HG03558 (cell line): ENCODE measurements at regions not wholly inside any gene's neighbourhood (a gene's known extent, or its start where the extent isn't known, plus 50 kb on each side); places are given as distances from the start of the nearest gene placed in this dataset.
"Not testable (repeated sequence)": the region's sequence is repeated elsewhere in the genome, so short reads cannot be mapped to it uniquely, and the experiment has no call there.

Experiments
- ATAC-seq: cut with Tn5 transposase; IDR thresholded peaks from one replicate; pipeline ENCODE4 v1.9.1; 2021; ENCODE audit warnings: moderate number of reproducible peaks; ENCODE audit not compliant: unreplicated experiment; ENCODE audit errors: extremely low read depth

DNA sequence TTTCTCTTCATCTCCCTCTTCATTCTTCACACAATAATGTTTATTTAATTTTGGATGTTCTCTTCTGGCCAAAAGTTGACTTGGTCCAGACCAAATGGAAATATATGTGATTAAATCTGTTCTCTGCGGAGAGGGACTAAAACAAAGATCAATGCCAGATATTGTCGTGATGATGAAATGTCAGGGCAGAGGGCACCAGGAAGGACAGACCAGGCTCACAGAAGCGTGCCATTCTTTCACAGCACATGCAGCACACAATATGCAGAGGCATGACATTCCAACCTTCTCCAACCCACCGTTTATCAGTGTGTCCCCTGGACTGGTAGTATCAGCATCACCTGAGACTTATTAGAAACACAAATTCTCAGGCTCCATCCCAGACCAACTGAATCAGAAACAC lies 125.2 kb upstream of the PLGLB2 start:
- ATAC-seq = not testable (repeated sequence)

DNA sequence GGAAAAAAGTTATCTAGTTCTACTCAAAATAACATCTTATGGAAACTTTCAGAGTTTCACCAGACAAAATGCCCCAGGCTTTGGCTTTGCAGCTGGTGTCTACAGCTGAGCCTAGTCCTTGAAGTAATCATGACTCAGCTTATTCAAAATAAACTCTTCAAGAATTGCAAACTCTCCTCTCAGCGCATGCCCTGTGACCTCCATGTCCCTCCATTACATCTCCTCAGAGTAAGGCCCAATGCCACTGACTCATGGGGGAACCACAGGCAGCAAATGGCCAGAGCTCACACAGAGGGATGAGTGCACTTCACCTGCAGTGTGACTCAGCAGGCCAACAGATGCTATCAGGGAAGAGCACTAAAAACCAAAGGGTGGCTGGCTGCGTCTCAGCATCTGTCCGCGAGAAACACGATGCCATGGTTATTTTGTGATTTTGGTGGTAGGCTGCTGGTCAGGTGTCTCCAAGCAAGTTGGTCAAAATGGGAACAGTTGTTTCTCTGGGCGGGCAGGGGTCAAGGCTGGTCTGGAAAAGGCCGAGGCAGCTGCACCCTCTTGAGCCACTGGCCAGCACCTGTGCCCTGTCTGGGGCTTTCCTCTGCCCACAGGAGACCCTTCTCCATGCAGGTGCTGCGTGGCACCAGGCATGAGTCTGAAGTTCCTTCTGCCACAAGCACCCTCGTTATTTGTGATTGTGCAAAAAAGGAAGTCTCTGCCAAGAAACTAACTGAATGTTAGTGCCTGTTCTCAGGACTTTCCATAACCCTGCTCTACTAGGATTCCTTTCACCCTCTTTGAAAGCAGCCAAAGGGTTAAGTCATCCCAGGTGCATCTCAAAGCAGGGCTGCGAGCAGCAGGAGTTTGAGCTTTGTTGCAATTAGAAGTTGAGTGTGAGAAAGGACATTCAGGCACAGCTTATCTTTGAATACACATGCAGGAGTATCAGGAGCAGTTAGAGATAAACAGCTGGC lies 118.1 kb upstream of the PLGLB2 start:
- not testable (repeated sequence) for ATAC-seq

DNA sequence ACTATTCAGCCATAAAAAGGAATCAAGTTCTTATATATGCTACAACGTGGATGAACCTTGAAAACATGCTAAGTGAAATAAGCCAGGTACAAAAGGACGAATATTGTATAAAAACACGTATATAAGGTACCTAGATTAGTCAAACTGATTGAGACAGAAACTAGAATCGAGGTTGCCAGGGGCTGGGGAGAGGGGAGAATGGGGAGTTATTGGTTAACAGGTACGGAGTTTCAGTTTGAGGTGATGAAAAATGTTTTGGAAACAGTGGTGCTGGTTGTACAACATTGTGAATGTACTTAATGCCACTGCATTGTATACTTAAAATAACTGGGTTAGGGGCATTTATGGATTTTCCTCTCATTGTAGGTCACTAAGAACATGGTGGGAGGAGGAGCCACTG lies 117.0 kb upstream of the PLGLB2 start:
- not testable (repeated sequence) for ATAC-seq

DNA sequence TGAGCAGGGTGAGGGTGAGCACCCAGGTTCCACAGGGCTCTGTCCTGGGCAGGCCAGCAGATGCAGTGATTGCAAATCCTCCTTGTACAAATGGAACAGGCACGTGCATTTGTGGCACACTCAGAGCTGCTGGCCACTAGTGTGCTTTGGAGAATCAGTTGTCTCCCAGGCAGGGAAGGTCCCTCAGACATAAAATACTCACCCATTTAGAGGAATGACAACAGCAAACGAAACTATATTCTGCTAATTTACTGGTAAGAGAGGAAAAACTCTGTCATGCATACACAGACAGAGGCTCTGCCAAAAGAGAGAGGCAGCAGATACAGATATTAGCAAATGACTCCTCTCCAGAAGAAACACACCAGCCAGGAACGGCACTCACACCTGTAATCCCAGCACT lies 116.5 kb upstream of the PLGLB2 start:
- ATAC-seq = not testable (repeated sequence)

DNA sequence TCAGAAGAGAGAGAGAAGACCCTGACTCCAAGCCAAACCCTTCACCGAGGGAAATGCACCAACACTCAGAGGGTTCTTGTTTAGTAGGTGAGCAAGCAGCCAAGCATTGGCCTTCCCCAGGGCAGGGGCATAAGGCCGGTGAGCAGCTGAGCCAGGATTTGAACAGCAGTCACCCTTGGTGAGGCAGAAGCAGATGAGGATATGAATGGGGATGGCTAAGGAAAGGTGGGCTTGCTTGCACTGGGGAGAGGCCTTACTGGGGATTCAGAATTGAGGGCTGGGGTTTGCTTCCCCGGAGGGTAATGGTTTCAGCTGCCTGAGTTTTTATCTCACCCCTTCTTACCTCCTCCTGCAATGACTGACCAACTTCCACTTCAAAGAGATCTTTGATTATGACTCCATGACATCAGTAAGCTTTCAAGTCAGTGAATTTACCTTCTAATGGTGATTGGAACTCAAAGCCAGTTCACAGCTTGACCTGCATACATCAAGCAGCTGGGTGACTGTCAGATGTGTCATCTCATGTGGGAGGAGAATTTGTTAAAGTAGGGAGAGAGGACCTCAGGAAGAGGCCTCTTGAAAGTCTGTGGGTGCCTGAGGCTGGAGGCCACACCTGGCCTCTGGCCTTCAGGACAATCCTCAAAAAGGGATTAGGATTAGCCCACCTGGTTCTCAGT lies 114.5 kb upstream of the PLGLB2 start:
- ATAC-seq = not testable (repeated sequence)

DNA sequence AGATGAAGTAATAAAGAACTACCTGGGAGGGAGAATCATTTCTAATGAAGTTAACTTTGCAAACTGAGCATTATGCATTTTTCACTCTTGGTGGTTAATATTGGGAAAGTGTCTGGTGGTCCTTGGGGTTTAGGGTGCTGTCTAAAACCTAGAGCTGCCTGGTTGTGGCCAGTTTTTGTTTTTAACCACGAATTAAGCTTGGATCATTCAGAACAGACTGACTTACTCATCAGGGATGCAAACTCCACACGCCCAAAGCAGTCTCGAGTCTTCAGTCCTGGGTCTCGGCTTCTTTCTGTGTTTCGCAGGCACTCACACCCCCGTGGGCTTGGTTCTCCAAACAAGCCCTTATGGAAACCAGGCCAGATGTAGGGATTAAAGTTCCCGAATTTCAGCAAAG lies 113.8 kb upstream of the PLGLB2 start:
- not testable (repeated sequence) for ATAC-seq

DNA sequence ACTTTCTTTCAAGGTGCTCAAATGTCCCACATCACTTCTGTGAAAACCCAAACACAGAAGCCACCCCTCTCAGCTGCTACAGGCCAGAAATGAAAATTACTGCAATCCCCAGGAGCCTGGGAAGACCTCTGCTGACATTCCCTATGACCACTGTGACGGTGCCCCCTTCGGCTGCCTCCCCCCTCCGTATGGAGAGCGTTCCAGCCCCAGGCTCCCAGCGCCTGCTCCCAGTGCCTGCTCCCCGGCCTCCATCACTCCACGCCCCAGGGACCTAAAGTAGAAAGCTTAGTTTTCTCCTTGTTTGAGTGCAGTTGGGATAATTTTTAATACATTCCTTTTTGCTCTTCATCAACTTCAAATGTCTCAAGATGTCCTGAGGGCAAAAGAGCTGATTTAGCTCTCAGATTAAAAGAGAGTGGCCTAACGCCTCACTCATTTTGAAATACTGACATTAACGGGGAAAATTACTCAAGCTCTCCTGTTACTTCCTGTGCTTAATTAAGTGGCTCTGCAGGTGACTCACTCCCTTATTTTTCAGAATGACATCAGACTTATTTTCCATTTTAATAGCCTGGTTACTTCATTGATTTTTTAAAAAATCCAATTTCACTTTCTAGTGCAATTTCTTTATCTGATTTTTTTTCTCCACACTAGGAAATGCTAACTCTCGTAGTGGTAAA lies 112.8 kb upstream of the PLGLB2 start:
- not testable (repeated sequence) for ATAC-seq

DNA sequence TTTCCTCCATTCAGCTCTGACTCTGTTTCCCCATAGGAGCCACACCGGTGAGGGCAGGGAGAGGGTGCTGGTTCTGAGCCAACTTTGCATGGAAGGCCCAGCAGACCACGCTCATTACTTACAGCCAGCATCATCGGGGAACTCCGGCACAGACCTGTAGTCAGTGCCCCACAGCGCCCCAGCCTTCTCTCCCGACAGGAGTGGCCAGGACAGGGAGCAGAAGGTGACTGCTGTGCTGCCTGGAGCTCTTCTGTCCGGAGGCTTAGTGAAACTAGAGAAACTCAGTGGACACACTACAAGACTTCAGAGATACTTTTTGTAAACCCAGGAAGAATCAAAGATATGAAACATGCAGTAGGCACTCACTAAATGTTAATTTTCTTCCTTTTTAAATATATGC lies 111.6 kb upstream of the PLGLB2 start:
- not testable (repeated sequence) for ATAC-seq

DNA sequence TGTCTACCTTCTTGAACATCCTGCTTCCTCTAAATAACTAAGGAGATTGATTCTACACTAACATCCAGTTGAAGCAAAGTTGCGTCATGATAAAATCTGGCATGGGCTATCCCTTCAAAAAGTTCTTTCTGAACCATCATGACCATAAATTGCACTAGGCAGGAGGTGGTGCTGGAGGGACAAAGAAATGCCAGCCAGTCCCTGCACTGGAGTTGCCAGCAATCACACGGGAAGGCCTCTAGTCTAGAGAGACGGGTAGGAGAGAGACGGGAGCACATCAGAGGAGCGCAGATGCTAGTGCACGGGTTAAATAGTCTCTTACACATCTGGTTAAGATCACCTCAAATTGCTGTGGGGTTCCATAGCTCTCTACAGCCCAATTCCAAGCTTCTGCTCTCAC lies 111.2 kb upstream of the PLGLB2 start:
- ATAC-seq = not testable (repeated sequence)

DNA sequence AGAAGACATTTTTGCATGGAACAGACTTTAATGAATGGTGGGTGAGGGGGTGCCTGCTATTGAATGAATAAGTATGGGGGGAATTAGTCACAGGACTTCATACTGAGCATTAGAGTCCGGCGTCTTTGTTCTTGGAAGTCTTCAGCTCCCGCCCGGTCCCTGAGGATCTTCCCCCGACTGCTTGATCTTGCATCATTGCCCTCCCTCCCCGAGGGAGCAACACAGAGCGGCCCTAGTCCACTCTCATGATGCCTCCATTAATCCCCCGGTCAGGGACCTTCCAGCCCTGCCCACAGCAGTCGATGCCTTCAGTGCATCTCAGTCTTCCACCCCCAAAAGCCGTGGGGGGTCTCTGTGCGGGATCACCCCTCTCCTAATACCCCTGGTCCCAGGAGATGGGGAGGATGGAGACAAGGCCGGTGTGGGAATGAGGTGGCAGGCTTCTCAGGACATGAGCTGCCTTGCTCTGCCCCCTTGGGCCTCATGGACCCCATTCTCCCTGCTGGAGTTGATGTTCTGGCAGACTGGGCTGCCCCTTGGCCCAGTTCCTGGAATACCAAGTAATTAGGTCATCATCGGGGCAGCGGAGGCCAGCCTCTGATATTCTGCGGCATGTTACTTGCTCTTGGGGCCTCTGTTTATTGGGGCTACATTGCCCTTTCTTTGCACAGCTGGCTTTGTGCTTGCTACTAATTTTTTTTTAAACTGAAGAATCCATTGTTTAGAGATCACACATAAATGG lies 110.5 kb upstream of the PLGLB2 start:
- ATAC-seq = not testable (repeated sequence)

DNA sequence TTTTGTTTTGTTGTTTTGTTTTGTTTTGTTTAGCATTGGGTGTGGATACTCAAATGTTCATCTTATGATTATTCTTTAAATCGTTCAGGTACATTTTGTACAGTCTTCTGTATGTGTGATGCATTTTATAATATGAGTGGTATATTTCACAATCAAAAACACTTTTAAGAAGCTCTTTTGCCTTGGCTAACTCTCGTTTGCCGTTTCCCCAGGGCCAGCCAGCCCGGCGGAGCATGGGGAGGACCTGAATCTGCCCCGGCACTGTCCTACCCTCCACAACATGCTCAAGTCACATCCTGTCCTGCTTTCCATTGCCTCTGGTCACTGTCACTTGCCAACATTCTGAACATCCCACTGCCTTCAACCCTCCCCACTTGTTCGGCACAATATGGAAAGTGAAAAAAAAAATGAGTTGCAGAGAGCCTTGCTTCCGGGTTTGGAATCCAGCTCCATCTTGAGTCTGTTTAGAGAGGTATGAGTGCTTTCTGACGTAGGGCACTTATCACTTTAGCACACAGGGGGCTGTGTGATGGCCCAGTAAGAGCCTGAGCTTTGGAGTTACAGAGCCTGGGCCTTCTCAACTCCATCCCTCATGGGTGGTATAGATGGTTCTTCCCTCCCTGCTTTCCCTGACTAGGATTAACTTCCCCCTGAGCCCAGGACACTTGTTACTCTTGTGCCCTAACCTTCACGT lies 109.6 kb upstream of the PLGLB2 start:
- not testable (repeated sequence) for ATAC-seq

DNA sequence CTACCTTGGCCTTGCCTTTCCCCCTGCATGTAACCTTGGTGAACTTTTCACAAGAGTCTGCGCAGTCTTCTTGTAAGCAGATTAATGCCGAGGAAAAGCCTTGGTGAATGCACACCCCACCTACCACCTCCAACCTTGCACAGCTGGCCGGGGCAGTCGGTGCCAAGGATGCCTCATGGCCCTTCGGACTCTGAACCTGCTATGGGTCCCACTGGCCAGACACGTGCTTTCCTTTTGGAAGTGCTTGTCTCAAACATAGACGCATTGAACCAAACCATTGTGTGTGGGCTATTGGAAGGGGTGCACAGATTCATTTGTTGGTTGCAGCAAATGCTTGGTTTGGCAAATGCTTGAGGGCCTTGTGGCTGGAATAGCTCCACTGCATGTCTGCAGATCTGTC lies 109.0 kb upstream of the PLGLB2 start:
- ATAC-seq = not testable (repeated sequence)

DNA sequence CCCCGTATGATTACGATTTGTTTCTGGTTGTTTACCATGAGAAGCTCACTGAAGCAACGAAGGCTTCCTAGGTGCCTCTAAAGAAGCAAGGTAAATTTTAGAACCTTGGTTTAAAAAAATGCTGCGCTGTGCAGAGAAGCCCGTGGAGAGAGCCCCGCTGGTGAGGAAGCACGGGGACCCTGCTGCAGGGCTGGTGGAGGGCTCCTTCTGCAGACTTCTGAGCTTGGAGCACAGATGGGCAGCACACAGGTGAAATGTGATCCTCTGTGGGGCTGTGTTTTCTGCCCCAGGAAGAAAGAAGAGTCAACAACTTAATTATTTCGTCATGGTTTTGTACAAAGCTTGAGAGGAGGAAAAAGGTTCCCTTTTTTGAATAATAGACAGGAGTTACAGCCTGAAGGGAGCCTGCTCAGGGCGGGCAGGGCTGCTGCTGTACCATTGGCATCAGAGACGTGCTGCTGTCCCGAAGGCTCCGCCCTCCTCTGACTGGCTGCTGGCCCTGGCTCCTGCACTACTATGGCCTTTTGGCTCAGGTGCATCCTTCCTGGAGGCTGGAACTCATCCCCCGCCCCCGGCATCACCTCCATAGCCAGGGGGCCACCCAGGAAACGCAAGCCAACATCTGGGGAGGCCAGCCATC lies 108.0 kb upstream of the PLGLB2 start:
- ATAC-seq = not testable (repeated sequence)

DNA sequence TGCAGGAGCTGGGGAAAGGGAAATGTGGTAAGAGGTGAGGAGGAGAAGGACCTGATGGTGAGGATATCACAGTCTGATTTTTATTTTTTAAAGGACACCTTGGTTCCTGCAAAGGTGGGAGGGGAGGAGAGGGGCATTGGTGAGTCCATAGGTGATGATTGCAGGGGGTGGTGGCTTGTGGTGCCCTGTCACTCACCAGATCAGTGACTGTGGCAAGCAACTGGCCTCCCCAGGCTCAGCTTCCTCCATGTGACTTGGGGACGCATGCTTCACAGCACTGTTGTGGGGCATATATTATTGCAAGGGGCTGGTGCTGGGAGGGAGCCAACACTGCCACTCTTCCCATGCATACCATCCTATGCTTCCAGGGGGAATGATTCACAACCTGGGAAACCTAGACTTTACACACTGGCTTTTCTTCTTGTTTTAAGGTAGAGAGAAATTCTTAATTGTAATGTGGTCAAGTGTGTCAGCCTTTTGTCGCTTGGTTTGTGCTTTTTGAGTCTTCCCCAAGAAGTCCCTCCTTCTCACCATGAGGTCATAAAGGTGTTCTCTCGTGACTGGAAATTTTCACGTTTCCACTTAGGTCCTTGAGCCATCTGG lies 106.8 kb upstream of the PLGLB2 start:
- ATAC-seq = not testable (repeated sequence)

DNA sequence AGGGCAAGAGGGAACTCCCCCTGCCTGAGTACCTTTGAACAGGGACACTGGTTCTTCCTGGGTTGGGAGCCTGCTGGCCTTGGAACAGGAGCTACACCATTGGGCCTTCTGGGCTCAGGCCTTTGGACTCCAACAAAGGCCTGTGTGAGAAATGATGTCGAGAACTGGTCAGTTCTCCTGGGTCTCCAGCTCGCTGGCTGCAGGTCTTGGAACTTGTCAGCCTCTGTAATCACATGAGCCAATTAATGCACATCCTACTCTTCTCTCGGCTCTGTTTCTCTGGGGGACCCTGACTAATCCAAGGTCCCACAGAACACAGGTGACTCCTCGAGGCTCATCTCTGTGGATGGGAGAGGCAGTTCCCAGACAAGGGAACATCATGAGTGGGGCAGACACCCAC lies 104.7 kb upstream of the PLGLB2 start:
- ATAC-seq = not testable (repeated sequence)

DNA sequence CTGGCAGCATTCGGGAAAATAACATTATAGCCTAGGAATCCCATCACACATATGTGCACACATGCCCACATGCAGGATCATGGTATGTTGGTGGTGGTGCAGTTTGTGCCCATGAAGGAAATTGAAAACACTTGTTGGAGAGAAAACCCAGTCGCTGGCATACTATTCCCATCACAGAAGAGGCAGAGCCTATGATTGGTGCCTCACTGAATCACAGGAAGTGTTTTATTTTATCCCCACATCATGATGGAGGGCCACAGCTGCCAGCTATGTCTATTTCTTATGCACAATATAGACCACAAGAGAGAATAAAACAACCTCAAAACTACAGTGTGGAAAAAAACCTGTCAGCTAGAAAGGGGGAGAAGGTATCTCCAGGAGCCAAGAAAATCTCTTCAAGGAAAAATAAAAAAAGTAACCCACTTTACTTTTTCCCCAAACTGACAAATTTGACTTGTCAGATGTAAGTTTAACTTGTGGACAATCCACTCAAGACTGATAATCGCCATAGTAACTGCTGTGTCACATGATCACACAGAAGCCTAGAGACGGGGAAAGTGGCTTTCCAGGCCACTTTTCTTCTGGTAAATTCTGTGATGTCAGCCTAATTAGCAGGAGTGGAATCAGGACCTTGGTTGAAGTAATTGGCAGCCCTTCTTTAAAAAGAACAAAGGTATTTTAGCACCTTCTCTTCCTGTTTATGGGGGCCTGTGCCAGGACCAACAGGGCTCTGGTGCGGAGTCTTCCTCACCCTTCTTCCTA lies 100.0 kb upstream of the PLGLB2 start:
- ATAC-seq = not testable (repeated sequence)

DNA sequence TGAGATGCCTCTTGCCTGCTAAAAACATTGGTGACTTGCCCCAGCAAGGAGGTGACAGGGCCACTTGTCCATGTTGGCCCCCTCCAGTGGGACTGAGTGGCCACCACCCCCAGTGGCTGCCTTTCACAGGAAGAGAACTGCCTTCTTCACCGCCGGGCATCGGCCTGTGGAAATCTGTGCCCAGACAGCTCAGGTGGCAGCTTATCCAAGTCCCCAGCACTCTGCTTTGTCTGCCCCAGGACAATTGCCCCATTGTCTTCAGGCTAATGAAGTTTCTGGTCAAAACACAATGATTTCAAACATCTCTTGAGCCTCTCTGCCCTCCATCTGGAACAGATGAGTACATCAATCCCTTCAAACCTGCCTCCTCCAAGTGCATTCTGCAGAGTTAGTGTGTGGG lies 99.1 kb upstream of the PLGLB2 start:
- not testable (repeated sequence) for ATAC-seq

DNA sequence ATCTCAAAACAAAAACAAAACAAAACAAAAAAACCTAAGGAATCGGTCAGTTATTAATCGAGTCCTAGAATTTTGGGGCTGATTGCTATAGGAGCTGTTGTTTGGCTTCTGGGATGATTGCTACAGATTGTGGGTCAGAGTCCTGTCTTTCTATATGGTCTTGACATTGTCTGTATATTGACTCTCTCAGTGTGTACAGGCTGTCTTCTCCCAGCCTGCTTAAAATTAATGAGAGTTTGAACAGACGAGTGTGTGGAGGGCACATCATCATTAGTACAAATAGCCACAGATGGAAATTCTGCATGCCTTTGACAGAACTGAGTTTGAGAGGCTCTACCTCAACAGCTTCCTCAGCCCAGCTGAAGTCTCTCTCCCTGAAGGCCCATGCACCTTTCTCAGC lies 98.0 kb upstream of the PLGLB2 start:
- ATAC-seq = not testable (repeated sequence)
